ENCODE measurements at regions not wholly inside any gene's neighbourhood (a gene's known extent, or its start where the extent isn't known, plus 50 kb on each side); places are given as distances from the start of the nearest gene placed in this dataset.

- DNase-seq (ENCODE audit: low read depth): no peak
- TF ChIP-seq, protein P1, sequence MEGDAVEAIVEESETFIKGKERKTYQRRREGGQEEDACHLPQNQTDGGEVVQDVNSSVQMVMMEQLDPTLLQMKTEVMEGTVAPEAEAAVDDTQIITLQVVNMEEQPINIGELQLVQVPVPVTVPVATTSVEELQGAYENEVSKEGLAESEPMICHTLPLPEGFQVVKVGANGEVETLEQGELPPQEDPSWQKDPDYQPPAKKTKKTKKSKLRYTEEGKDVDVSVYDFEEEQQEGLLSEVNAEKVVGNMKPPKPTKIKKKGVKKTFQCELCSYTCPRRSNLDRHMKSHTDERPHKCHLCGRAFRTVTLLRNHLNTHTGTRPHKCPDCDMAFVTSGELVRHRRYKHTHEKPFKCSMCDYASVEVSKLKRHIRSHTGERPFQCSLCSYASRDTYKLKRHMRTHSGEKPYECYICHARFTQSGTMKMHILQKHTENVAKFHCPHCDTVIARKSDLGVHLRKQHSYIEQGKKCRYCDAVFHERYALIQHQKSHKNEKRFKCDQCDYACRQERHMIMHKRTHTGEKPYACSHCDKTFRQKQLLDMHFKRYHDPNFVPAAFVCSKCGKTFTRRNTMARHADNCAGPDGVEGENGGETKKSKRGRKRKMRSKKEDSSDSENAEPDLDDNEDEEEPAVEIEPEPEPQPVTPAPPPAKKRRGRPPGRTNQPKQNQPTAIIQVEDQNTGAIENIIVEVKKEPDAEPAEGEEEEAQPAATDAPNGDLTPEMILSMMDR (IDR thresholded peaks at IDR 0.05; ENCODE audit: insufficient read depth, low read depth, low read length, missing control alignments): no peak
- no peak overlapping the region for H3K4me3 ChIP-seq (ENCODE audit: low read length)
Observed at GRCh38 chr4:165627128-165627527, 245.9 kb upstream of the TLL1 start.

- no peak for DNase-seq (ENCODE audit: low read depth)
- TF ChIP-seq, protein P1 (IDR thresholded peaks at IDR 0.05; ENCODE audit: insufficient read depth, low read depth, low read length, missing control alignments): no peak
- H3K4me3 ChIP-seq (ENCODE audit: low read length): no peak overlapping the region
Observed at GRCh38 chr4:165627548-165627947, 245.5 kb upstream of the TLL1 start.

GRCh38 chr4:165628572-165628971 lies 244.5 kb upstream of the TLL1 start:
- DNase-seq (ENCODE audit: low read depth): peak; percentile 33
- no peak overlapping the region for H3K4me3 ChIP-seq (ENCODE audit: low read length)
- TF ChIP-seq, protein P1 (IDR thresholded peaks at IDR 0.05; ENCODE audit: insufficient read depth, low read depth, low read length, missing control alignments): no peak

GRCh38 chr4:165630671-165631070 lies 242.4 kb upstream of the TLL1 start:
- no peak overlapping the region for H3K4me3 ChIP-seq (ENCODE audit: low read length)
- DNase-seq (ENCODE audit: low read depth): peak; percentile 4
- TF ChIP-seq, protein P1 (IDR thresholded peaks at IDR 0.05; ENCODE audit: insufficient read depth, low read depth, low read length, missing control alignments): no peak

DNA sequence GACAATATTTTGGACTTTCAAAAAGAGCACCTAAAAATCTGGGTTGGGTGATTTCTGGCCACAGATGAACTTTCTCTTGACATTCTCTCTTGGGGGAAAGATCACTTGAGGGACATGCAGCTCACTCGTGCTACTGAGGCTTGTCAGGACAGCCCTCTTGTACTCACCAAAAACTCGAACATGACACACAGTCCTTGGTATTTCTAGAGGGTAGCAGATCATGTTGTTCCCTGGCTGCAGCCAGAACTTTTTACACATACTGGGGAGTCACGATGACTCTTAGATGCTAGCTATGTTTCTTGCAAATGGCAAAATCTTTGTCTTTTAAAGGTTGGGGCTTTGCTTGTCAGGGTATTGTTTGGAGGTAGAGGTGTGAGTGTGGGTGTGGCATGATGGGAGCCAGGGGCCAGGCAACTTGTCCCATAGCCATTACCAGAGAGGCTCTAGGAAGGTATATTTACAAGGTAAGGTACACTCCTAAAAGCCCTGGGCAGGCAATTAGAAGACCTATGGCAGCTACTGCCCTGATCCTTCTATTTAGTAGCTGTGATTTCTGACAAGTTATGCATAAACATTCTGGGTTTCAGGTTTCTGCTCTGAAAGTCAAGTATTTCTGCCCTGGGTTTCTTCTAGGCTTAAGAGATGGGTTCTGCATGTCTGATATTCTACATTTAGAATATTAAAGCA lies 241.7 kb upstream of the TLL1 start:
- TF ChIP-seq, protein P1 (IDR thresholded peaks at IDR 0.05; ENCODE audit: insufficient read depth, low read depth, low read length, missing control alignments): no peak
- peak; percentile 88 for DNase-seq (ENCODE audit: low read depth)
- H3K4me3 ChIP-seq (ENCODE audit: low read length): no peak overlapping the region

- DNase-seq (ENCODE audit: low read depth): no peak
- TF ChIP-seq, protein P1 (IDR thresholded peaks at IDR 0.05; ENCODE audit: insufficient read depth, low read depth, low read length, missing control alignments): no peak
- H3K4me3 ChIP-seq (ENCODE audit: low read length): no peak overlapping the region
Observed at GRCh38 chr4:165631912-165632311, 241.1 kb upstream of the TLL1 start.

GRCh38 chr4:165634766-165635165 lies 238.3 kb upstream of the TLL1 start:
- TF ChIP-seq, protein P1 (IDR thresholded peaks at IDR 0.05; ENCODE audit: insufficient read depth, low read depth, low read length, missing control alignments): no peak
- no peak for DNase-seq (ENCODE audit: low read depth)
- H3K4me3 ChIP-seq (ENCODE audit: low read length): no peak overlapping the region
